Activated effector memory CD4-positive, alpha-beta T cell treated with anti-CD3 and anti-CD28 coated beads, Interleukin-2, amount 50 U/mL, for 16 hours (primary cell): ENCODE measurements at regions not wholly inside any gene's neighbourhood (a gene's known extent, or its start where the extent isn't known, plus 50 kb on each side); places are given as distances from the start of the nearest gene placed in this dataset.
"Not testable (repeated sequence)": the region's sequence is repeated elsewhere in the genome, so short reads cannot be mapped to it uniquely, and the experiment has no call there.

Experiments used
- DNase-seq: peaks from one replicate; pipeline ENCODE4 v3.0.0-alpha.2; 2020

DNA sequence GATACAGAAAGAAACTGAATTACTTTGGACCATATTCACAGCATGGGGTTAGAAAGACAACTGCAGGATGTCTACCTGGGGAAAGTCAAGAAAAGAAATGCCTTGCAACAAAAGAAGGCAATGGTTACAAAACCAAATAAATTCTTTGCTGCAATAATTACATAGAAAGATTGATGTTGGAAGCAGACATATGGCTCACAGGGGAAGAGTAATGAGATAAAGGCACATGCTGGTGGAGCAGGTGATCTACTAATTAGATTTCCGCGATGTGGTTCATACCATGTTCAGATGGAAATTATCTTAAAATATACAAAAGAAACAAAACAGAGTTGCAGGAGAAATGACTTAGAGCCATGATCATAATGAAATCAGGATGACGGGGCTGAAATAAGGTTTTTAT is 718.8 kb upstream of the PKDCC start:
- no peak for DNase-seq

- DNase-seq: no peak
These were observed 713.7 kb upstream of the PKDCC start for GRCh38 chr2:41334159-41334558.

DNA sequence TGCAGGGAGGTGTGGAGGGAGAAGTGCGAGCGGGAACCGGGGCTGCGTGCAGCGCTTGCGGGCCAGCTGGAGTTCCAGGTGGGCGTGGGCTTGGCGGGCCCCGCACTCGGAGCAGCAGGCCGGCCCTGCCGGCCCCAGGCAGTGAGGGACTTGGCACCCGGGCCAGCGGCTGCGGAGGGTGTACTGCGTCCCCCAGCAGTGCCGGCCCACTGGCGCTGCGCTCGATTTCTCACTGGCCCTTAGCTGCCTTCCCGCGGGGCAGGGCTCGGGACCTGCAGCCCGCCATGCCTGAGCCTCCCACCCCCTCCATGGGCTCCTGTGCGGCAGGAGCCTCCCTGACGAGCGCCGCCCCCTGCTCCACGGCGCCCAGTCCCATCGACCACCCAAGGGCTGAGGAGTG is 712.2 kb upstream of the PKDCC start:
- not testable (repeated sequence) for DNase-seq

DNA sequence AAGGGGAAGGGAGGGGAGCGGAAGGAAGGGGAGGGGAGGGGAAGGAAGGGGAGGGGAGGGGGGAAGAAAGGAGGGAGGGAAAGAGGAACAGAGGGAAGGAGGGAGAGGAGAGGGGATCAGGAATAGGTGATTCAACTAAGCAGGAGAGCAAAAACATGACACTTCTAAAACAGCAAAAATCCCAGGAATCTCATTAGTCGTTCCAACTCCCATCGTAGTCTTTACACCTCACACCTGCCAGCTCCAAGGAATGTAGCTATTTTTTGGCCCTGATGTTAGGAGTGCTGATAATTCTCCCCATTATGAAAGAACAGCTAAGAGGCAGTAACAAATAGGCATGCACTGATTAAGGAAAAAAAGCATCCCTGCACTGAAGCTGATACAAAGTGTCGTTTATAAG is 709.9 kb upstream of the PKDCC start:
- DNase-seq: no peak

GRCh38 chr2:41344529-41344928 is 703.3 kb upstream of the PKDCC start:
- DNase-seq: no peak

- no peak for DNase-seq
These were observed 694.8 kb upstream of the PKDCC start for GRCh38 chr2:41353060-41353459.

DNA sequence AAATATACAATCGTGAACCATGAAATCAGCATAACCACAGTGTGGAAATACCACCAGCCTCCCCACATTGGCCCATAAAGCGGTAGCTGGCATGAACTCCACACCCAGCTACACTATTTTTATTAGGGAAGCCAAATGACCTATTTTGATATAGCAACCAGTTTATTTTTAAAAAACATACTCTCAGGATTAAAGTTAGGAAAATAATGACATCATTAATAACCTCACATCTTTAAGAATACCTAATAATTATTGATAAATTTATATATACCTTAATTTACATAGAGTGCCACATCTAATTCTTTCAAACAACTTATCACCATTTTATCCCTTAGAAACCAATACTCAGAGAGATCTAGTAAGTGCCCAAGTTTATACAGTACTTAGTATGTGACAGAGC is 692.0 kb upstream of the PKDCC start:
- no peak for DNase-seq

- DNase-seq: no peak
These were observed 683.0 kb upstream of the PKDCC start for GRCh38 chr2:41364842-41365241.

DNA sequence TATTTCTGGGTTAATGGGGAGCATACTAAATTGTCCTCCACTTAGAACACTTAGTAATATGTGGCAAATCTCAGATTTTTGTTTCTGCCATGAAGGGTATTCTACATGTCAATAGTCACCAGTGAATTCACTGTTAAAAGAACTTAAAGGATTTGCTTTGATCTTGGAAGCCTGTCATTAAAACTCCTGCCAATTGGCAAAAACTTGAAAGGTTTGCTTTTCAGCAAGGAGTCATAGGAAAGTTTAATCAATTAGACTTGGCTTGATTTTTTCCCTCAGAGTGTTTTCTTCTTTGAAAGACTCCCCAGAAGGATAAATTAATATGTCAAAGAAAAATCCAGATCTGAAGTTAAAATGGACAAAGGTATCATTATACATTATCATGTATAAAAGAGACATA is 671.9 kb upstream of the PKDCC start:
- no peak for DNase-seq

DNA sequence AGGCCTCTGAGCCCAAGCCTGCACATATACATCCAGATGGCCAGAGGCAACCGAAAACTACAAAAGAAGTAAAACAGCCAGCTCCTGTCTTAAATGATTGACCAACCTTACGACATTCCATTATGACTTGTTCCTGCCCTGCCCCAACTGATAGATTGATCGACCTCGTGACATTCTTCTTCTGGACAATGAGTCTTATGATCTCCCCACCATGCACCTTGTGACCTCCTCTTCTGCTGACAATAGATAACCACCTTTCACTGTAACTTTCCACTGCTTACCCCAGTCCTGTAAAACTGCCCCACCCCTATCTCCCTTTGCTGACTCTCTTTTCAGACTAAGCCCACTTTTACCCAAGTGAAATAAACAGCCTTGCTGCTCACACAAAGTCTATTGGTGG is 670.0 kb upstream of the PKDCC start:
- DNase-seq: no peak

DNA sequence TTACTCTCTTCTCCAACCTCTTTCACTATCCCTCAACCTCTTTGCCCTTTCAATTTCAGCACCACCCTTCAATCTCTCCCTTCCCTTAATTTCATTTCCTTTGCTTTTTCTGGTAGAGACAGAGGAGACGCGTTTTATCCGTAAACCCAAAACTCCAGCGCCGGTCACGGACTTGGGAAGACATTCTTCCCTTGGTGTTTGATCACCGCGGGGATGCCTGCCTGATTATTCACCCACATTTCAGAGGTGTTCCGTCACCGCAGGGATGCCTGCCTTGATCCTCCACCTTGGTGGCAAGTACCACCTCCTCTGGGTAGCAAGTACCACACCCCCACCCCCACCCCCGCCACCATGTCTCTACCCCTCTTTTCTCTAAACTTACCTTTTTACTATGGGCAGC is 669.4 kb upstream of the PKDCC start:
- no peak for DNase-seq

- DNase-seq: no peak
These were observed 668.2 kb upstream of the PKDCC start for GRCh38 chr2:41379496-41380221.

- DNase-seq: no peak
These were observed 666.1 kb upstream of the PKDCC start for GRCh38 chr2:41381701-41382100.

DNA sequence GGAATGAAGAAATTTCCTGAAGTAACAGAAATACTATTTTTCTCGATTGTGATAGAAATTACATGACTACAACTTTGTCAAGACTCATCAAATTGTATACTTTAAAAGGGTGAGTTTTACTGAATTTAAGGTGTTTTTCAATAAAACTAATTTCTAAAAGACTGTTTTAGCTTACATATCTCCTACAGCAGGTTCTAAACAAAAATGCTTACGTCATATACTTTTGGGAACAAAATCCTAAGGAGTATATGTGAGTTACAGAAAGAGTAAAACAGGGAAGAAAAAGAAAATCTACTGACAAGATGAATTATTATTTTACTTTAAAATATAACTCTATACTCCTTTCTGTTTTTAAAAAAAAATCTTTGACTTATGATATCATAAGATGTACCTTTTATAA is 660.3 kb upstream of the PKDCC start:
- DNase-seq: no peak

GRCh38 chr2:41393621-41394020 is 654.2 kb upstream of the PKDCC start:
- no peak for DNase-seq

- no peak for DNase-seq
These were observed 653.3 kb upstream of the PKDCC start for GRCh38 chr2:41394541-41394940.

DNA sequence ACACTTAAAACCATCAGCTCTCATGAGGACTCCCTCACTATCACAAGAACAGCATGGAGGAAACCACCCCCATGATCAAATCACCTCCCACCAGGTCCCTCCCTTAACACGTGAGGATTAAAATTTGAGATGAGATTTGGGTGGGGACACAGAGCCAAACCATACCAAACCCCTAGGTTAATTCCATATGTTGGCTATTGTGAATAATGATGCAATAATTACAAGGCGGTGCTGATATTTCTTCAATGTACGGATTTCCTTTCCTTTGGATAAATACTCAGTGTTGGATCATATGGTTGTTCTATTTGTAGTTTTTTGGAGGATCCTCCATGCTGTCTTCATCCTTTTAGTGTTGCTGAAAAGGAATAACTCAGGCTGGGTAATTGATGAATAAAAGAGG is 652.1 kb upstream of the PKDCC start:
- no peak for DNase-seq

- DNase-seq: no peak
These were observed 648.3 kb upstream of the PKDCC start for GRCh38 chr2:41399437-41400087.

DNA sequence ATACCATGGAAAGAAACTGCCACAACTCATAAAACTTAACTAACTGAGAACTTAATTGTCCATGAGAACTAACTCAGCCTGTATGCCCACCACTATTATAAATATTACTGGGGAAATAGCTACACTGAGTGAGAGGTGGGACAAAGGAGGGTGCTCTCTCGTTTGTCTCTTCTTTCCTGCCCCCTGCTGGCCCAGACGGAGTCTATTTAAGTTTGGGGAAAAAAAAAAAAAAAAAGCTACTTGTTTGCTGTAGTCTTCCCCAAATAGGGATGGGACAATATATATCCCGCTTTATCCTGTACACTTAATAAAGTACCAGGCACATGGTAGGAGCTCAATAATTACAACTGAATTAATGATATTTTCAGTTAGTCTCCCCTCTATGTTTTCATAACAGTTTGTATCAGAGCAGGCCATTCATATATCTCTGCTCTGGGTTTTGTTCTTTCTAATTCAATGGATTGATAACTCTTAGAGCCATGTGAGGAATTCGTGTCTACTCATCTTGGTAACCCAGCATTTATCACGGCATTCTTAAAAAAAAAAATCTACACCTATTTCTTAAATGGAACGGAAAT is 647.6 kb upstream of the PKDCC start:
- no peak for DNase-seq

DNA sequence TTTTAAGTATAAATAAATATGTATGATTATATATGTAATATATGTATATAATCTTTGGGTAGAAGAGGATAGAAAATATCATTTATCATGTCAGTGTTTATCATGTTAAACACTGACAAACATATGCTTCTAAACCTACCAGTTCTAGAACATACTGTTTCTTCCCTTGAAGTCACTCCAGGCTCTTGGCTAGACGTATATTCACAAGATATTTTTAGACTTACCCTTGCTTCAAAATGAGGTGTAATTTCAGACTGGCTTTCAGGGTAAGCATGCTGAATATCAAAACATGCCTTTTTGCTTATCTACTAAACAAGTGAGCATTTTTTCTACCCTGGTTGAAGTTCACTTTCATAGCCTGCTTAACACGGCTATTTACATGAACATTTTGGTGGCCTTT is 642.4 kb upstream of the PKDCC start:
- no peak for DNase-seq

DNA sequence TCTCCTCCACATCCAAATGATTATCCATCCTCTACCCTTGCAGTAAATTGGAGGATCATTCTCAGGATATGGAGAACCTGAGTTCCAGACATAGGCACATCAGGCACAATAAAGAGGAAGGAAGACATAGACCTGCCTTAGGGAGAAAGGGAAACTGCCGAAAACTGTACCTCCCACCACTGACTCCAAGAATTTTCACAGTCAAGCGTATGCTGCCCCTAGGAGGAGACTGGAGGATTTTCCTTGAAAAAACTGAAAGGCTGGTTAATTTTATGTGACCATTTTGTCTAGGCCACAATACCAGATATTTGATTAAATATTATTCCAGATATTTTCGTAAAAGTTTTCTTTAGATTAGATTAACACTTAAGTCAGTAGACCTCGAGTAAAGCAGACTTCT is 638.5 kb upstream of the PKDCC start:
- DNase-seq: no peak

DNA sequence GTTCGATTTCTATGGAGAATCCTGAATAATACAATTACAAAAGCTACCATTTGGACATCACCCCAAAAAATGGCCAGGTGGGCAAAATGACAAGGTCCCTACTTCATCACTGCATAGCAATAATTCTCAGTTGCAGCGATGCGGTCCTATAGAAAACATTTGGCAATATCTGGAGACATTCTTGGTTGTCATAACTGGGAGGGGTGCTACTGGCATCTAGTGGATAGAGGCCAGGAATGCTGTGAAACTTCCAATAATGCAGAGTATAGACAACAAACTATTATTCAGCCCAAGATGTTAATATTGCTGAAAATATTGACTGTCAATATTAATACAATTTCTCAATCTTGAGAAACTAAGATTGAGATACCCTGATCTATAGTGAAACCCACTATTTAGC is 637.8 kb upstream of the PKDCC start:
- no peak for DNase-seq

DNA sequence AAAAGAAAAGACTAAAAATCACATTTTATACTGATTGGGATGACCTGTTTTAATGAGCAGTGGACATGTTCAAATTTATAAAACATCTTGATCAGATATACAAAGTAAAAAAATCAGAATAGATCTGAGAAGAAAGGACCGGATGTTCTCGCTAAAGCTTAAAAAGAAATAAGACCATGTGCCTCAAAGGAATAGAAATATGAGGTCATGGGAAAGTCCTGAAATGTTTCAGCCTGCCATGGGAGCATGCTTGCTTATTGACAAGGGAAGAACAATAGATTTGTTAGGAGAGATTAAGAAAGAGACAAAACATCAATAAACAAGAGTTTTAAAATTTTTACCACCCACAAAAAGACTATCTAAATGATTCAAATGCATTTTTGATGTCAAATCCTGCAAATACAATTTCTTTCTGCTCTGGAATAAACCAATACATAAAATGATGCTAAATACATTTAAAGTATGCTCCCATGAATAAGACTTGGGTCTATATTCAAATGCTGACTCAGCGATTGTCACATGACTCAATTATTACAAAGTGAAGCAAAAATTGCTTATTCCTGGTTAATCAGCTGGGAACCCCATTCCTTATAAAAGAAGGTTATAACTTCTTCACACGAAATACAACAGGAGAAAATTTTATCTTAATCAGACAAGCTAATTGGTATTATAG is 633.9 kb upstream of the PKDCC start:
- DNase-seq: no peak
